HG03196 (cell line): ENCODE measurements at regions not wholly inside any gene's neighbourhood (a gene's known extent, or its start where the extent isn't known, plus 50 kb on each side); places are given as distances from the start of the nearest gene placed in this dataset.

Experiments used
- ATAC-seq: cut with Tn5 transposase; IDR thresholded peaks from one replicate; pipeline ENCODE4 v1.9.1; 2021; ENCODE audit not compliant: unreplicated experiment

GRCh38 chr21:16855164-16855667 lies 657.6 kb upstream of the CXADR start:
- ATAC-seq, result no peak

- ATAC-seq, result no peak
Measured at GRCh38 chr21:16863362-16863905, 649.4 kb upstream of the CXADR start.

GRCh38 chr21:16863908-16864307 lies 648.9 kb upstream of the CXADR start:
- ATAC-seq, result no peak

GRCh38 chr21:16865632-16866031 lies 647.2 kb upstream of the CXADR start:
- ATAC-seq, result no peak

- no peak for ATAC-seq
Measured at GRCh38 chr21:16866851-16867250, 646.0 kb upstream of the CXADR start.

GRCh38 chr21:16870103-16870502 lies 642.7 kb upstream of the CXADR start:
- no peak for ATAC-seq

GRCh38 chr21:16872616-16873015 lies 640.2 kb upstream of the CXADR start:
- no peak for ATAC-seq

- no peak for ATAC-seq
Measured at GRCh38 chr21:16873176-16873575, 639.7 kb upstream of the CXADR start.

GRCh38 chr21:16873596-16873995 lies 639.2 kb upstream of the CXADR start:
- ATAC-seq, result no peak

GRCh38 chr21:16879479-16879878 lies 633.4 kb upstream of the CXADR start:
- ATAC-seq, result no peak

- ATAC-seq, result no peak
Measured at GRCh38 chr21:16891821-16892220, 621.0 kb upstream of the CXADR start.

GRCh38 chr21:16900685-16901084 lies 612.2 kb upstream of the CXADR start:
- no peak for ATAC-seq

GRCh38 chr21:16908077-16908476 lies 604.8 kb upstream of the CXADR start:
- no peak for ATAC-seq

- ATAC-seq, result no peak
Measured at GRCh38 chr21:16910435-16911165, 602.2 kb upstream of the CXADR start.

GRCh38 chr21:16911166-16911607 lies 601.7 kb upstream of the CXADR start:
- ATAC-seq, result no peak

GRCh38 chr21:16912075-16912474 lies 600.8 kb upstream of the CXADR start:
- no peak for ATAC-seq

- ATAC-seq, result no peak
Measured at GRCh38 chr21:16913010-16913409, 599.8 kb upstream of the CXADR start.

GRCh38 chr21:16928439-16928838 lies 584.4 kb upstream of the CXADR start:
- ATAC-seq, result no peak

GRCh38 chr21:16932314-16932713 lies 580.5 kb upstream of the CXADR start:
- no peak for ATAC-seq

GRCh38 chr21:16942703-16943102 lies 570.1 kb upstream of the CXADR start:
- ATAC-seq, result no peak

- ATAC-seq, result no peak
Measured at GRCh38 chr21:16943231-16943630, 569.6 kb upstream of the CXADR start.

GRCh38 chr21:16945580-16945979 lies 567.3 kb upstream of the CXADR start:
- ATAC-seq, result no peak

- ATAC-seq, result no peak
Measured at GRCh38 chr21:16956824-16957223, 556.0 kb upstream of the CXADR start.
